ENCODE measurements at regions not wholly inside any gene's neighbourhood (a gene's known extent, or its start where the extent isn't known, plus 50 kb on each side); places are given as distances from the start of the nearest gene placed in this dataset.

GRCh38 chr16:59748531-59748930, 1014.4 kb upstream of the GOT2 start:
- no peak for TF ChIP-seq POLR2A (IDR thresholded peaks at IDR 0.05; ENCODE audit: low read depth)
- no peak for TF ChIP-seq CTCF (IDR thresholded peaks at IDR 0.05)
